GM18870 (cell line): ENCODE measurements at regions not wholly inside any gene's neighbourhood (a gene's known extent, or its start where the extent isn't known, plus 50 kb on each side); places are given as distances from the start of the nearest gene placed in this dataset.

Source experiments
- ATAC-seq: cut with Tn5 transposase; IDR thresholded peaks from one replicate; pipeline ENCODE4 v1.9.1; 2021; ENCODE audit warnings: moderate library complexity; ENCODE audit not compliant: unreplicated experiment

DNA sequence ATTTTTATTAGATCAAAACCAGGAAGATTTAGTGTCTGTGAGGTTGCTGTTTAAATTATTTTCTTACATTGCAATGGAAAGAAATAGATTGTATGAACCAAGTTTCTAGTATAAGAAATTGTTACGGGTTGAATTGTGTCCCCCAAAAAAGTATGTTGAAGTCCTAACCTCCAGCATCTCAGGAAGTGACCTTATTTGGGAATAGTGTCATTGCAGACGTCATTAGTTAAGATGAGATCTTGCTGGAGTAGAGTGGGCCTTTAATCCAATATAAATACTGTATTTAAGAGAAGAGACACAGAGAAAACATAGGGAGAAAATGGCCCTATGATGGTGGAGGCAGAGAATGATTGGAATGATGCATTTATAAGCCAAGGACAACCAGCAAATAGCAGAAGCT lies 188.7 kb upstream of the SAMSN1 start:
- no peak for ATAC-seq

DNA sequence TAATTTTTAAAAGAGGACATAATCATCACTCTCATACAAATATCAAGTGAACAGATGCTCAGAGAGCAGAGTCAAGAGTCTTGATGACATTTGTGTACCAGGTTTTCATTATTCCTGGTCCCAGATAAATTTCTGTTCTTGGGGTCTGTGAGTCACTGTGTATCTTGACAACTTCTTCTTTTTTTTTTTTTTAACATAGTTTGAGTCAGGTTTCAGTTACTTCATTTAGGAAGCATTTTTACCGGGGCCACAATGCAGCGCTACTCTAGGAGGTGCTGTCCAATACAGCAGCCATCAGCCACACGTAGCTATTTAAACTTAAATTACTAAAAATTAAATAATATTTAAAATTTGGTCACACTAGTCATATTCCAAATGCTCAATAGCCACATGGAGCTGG lies 188.1 kb upstream of the SAMSN1 start:
- no peak for ATAC-seq

GRCh38 chr21:14725219-14725618 lies 179.1 kb upstream of the SAMSN1 start:
- no peak for ATAC-seq

GRCh38 chr21:14722841-14723483 lies 176.8 kb upstream of the SAMSN1 start:
- ATAC-seq, result no peak

DNA sequence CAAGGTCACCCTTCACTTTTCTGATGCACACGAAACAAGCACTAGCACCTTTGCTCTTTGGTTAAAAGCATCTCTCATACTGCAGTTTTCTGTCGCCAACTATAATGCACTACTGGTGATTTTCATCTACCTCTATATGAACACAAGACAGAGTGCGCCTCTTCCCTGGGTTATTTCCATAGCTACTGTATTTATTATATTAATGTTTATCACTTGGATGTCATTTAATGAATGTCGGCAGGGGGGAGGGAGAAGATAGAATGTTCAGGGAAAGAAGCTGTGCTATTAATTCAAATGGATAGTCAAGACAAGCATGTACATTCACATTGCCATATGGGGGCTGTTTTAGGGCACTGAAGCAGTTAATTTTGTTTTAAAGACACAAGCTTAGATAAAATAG lies 174.1 kb upstream of the SAMSN1 start:
- no peak for ATAC-seq

- no peak for ATAC-seq
Measured at GRCh38 chr21:14718951-14719350, 172.8 kb upstream of the SAMSN1 start.

- ATAC-seq, result no peak
Measured at GRCh38 chr21:14716761-14717396, 170.8 kb upstream of the SAMSN1 start.

DNA sequence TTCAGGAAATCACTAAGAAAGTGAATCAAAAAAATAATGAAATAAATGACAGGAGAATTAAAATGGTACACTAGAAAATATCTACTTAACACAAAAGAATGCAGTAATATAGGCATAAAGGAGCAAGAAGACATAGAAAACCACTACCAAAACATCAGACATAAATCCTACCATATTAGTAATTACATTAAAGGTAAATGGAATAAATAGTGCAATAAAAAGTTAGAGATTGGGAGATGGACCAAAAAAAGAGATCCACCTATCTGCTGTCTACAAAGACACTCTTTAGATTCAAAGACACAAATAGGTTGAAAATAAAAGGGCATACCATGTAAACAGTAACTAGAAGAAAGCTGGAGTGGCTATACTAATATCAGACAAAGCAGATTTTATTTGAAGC lies 167.0 kb upstream of the SAMSN1 start:
- ATAC-seq, result no peak

DNA sequence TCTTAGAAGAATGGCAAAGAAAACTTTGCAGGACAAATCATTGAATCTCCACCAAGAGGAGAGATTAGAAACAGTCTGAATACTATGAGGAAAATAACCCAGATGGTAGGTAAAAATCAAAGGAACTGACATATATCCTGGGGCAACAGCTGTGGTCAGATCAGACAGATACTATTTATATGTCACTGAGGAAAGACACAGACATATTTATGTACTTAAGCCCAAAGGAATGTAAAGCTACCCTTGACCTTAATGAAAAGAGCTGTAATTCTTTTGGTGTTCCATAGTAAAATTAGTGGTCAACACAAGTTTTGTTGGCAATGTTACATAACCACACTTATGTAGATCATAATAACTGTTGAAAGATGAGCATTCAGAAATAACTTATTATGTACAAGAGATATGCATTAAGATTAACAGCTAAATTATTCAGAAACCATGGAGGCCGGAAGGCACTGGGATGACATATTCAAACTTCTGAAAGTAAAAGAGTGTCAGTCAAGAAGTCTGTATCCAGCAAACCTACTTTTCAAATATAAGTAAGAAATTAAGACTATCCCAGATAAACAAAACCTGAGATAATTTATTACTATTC lies 166.1 kb upstream of the SAMSN1 start:
- ATAC-seq, result no peak

DNA sequence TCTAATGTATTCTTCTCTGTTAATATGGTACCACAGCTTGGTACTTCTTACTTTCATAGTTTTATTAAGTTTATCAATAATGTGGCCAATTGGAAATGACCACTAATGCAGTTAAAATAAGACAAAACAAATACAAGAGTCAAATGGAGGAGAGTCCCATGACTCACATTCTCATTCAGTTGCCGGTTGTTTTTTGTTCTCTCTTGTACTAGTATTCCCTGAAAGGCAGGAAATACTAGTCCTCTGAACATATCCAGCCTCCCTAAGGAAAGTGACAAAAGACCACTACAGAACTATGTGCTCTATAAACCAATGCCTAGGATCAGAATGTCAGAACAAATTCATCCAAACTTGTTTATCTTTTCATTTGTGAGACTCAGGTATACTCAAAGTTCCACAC lies 165.2 kb upstream of the SAMSN1 start:
- no peak for ATAC-seq

- ATAC-seq, result no peak
Measured at GRCh38 chr21:14707511-14708020, 161.5 kb upstream of the SAMSN1 start.

- ATAC-seq, result no peak
Measured at GRCh38 chr21:14706712-14707510, 160.8 kb upstream of the SAMSN1 start.

GRCh38 chr21:14699433-14700407 lies 153.6 kb upstream of the SAMSN1 start:
- no peak for ATAC-seq

GRCh38 chr21:14697769-14698168 lies 151.7 kb upstream of the SAMSN1 start:
- ATAC-seq, result no peak

- no peak for ATAC-seq
Measured at GRCh38 chr21:14694817-14695216, 148.7 kb upstream of the SAMSN1 start.

GRCh38 chr21:14693997-14694396 lies 147.9 kb upstream of the SAMSN1 start:
- ATAC-seq, result no peak

GRCh38 chr21:14691914-14692313 lies 145.8 kb upstream of the SAMSN1 start:
- ATAC-seq, result no peak

DNA sequence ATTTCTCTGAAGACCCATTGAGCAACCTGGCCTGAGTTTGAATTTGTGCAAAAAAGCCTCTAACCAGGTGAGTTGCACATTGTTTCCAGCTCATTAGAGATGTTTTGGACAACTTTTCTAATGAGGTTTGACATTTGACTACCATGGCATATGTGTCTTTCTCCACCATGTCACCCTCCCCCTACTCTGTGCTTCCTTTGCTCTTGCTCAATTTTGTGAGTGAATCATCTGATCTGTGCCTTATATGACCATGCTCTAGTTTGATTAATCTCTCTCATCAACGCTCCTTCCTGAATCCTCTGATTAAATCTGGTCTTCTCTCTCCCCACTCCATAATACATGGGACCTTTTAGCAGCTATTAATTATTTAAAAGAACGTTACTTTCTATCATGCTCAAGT lies 144.8 kb upstream of the SAMSN1 start:
- ATAC-seq, result no peak

GRCh38 chr21:14688936-14689335 lies 142.8 kb upstream of the SAMSN1 start:
- no peak for ATAC-seq

GRCh38 chr21:14688412-14688811 lies 142.3 kb upstream of the SAMSN1 start:
- ATAC-seq, result peak; percentile 44
